ENCODE measurements at regions not wholly inside any gene's neighbourhood (a gene's known extent, or its start where the extent isn't known, plus 50 kb on each side); places are given as distances from the start of the nearest gene placed in this dataset.

- H3K4me3 Mint-ChIP-seq (ENCODE audit: low read depth) = no peak overlapping the region
- peaks cover 3% of the 10 kb centered on the region for H3K4me1 Mint-ChIP-seq (ENCODE audit: low read depth)
- peaks cover 4% of the 10 kb centered on the region for H3K27me3 Mint-ChIP-seq
- no peak for TF ChIP-seq CTCF (IDR thresholded peaks at IDR 0.05; ENCODE audit: unreplicated experiment)
- no peaks in the 10 kb centered on the region for H3K36me3 Mint-ChIP-seq (ENCODE audit: insufficient read depth)
- no peaks in the 10 kb centered on the region for H3K9me3 Mint-ChIP-seq (ENCODE audit: low read depth)
- H3K27ac Mint-ChIP-seq = no peak overlapping the region
- no peak for DNase-seq (ENCODE audit: low spot score, unreplicated experiment)
Measured at GRCh38 chr12:98358144-98358543, 157.2 kb upstream of the TMPO start.

- Mint-ChIP-seq H3K4me3 (ENCODE audit: low read depth) (no peak overlapping the region), H3K9me3 (ENCODE audit: low read depth) (no peaks in the 10 kb centered on the region), H3K4me1 (ENCODE audit: low read depth) (peaks cover 3% of the 10 kb centered on the region), H3K27ac (no peak overlapping the region), H3K27me3 (peaks cover 4% of the 10 kb centered on the region), H3K36me3 (ENCODE audit: insufficient read depth) (no peaks in the 10 kb centered on the region)
- DNase-seq (ENCODE audit: low spot score, unreplicated experiment) = no peak
- no peak for TF ChIP-seq CTCF (IDR thresholded peaks at IDR 0.05; ENCODE audit: unreplicated experiment)
Measured at GRCh38 chr12:98359856-98360255, 155.5 kb upstream of the TMPO start.

GRCh38 chr12:98360401-98360800 is 155.0 kb upstream of the TMPO start:
- peaks cover 4% of the 10 kb centered on the region for H3K27me3 Mint-ChIP-seq
- DNase-seq (ENCODE audit: low spot score, unreplicated experiment) = no peak
- H3K27ac Mint-ChIP-seq = no peak overlapping the region
- H3K9me3 Mint-ChIP-seq (ENCODE audit: low read depth) = no peaks in the 10 kb centered on the region
- peaks cover 3% of the 10 kb centered on the region for H3K4me1 Mint-ChIP-seq (ENCODE audit: low read depth)
- no peaks in the 10 kb centered on the region for H3K36me3 Mint-ChIP-seq (ENCODE audit: insufficient read depth)
- H3K4me3 Mint-ChIP-seq (ENCODE audit: low read depth) = no peak overlapping the region
- no peak for TF ChIP-seq CTCF (IDR thresholded peaks at IDR 0.05; ENCODE audit: unreplicated experiment)

GRCh38 chr12:98369581-98369980 is 145.8 kb upstream of the TMPO start:
- no peak overlapping the region for H3K4me3 Mint-ChIP-seq (ENCODE audit: low read depth)
- H3K27ac Mint-ChIP-seq = no peak overlapping the region
- DNase-seq (ENCODE audit: low spot score, unreplicated experiment) = no peak
- TF ChIP-seq CTCF (IDR thresholded peaks at IDR 0.05; ENCODE audit: unreplicated experiment) = no peak
- no peaks in the 10 kb centered on the region for H3K4me1 Mint-ChIP-seq (ENCODE audit: low read depth)
- H3K9me3 Mint-ChIP-seq (ENCODE audit: low read depth) = no peaks in the 10 kb centered on the region
- no peaks in the 10 kb centered on the region for H3K36me3 Mint-ChIP-seq (ENCODE audit: insufficient read depth)
- H3K27me3 Mint-ChIP-seq = no peaks in the 10 kb centered on the region

- Mint-ChIP-seq H3K36me3 (ENCODE audit: insufficient read depth) (no peaks in the 10 kb centered on the region), H3K4me3 (ENCODE audit: low read depth) (no peak overlapping the region), H3K27me3 (no peaks in the 10 kb centered on the region), H3K4me1 (ENCODE audit: low read depth) (no peaks in the 10 kb centered on the region), H3K27ac (no peak overlapping the region), H3K9me3 (ENCODE audit: low read depth) (no peaks in the 10 kb centered on the region)
- no peak for TF ChIP-seq CTCF (IDR thresholded peaks at IDR 0.05; ENCODE audit: unreplicated experiment)
- DNase-seq (ENCODE audit: low spot score, unreplicated experiment) = no peak
Measured at GRCh38 chr12:98370976-98371375, 144.4 kb upstream of the TMPO start.

All from progenitor cell of endocrine pancreas (in vitro differentiated cells).